Ramos (cell line): ENCODE measurements at regions not wholly inside any gene's neighbourhood (a gene's known extent, or its start where the extent isn't known, plus 50 kb on each side); places are given as distances from the start of the nearest gene placed in this dataset.

Experiments used
- in situ Hi-C: fragments of 300-500 bp; cut with MboI; formaldehyde crosslinking; loops from one replicate; pipeline ENCODE4 v1.14.3; 2022; ENCODE audit warnings: low sequenced_read_pairs; ENCODE audit not compliant: unreplicated experiment

DNA sequence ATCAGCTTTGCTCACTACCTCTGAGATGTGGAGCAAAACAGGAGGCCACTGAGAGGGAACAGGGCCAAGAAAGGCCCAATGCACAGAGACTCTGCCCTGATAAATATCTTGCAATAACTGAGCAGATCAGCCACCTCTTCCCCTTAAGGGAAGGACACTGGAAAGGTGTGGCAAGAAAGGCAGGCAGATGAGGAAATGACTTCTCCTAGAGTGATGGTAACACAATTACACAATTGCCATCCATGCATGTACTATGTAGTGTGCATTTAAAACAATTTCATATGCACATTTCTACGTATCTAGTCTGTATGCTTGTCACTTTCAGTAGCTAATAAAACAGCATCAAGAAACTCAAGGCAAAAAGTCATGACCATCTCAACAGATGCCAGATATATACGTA lies 322.5 kb downstream of the DRD1 start:
- in situ Hi-C loops, result no loop called here

- in situ Hi-C loops, result no loop called here
Measured at GRCh38 chr5:175120412-175120811, 323.6 kb downstream of the DRD1 start.

GRCh38 chr5:175118700-175119309 lies 325.2 kb downstream of the DRD1 start:
- in situ Hi-C loops, result no loop called here

GRCh38 chr5:175116466-175117048 lies 327.4 kb downstream of the DRD1 start:
- in situ Hi-C loops, result no loop called here

DNA sequence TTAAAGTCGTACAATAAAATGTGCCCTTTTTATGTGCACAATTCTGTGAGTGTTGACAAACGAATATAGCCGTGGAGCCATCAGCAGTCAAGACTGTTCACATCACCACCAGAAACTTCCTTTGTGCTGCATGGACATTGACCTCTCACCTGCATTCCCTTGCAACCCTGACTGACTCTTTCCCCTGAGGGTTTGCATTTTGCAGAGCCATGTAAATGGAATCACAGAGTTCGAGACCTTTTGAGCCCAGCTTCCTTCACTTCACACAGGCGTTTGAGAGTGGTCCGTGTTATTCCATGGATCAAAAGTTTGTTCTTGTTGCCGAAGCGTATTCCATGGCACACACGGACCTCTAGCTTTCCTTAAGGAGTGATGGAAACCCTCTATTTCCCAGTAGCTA lies 328.2 kb downstream of the DRD1 start:
- in situ Hi-C loops, result no loop called here

- in situ Hi-C loops, result no loop called here
Measured at GRCh38 chr5:175113947-175114346, 330.0 kb downstream of the DRD1 start.

- in situ Hi-C loops, result no loop called here
Measured at GRCh38 chr5:175109058-175109755, 334.8 kb downstream of the DRD1 start.

DNA sequence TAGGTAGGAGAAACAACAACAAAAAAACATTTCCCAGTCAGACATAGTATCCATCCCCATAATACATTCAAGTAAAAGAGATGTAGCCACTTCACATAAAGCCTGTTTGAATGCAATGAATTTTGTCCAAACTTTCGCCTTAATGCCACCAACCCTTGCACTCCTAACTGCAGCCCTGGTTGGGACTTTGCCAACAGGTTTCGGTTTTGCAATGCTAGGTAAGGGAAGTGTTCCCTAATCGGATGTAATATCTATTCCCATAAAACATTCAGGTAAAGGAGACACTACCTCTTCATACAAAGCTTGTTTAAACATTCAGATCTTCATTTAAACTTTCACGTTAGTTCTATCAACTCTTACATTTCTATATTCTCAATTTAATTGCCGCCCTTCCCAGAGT lies 336.1 kb downstream of the DRD1 start:
- in situ Hi-C loops, result no loop called here

GRCh38 chr5:175107028-175107588 lies 336.9 kb downstream of the DRD1 start:
- in situ Hi-C loops, result no loop called here

DNA sequence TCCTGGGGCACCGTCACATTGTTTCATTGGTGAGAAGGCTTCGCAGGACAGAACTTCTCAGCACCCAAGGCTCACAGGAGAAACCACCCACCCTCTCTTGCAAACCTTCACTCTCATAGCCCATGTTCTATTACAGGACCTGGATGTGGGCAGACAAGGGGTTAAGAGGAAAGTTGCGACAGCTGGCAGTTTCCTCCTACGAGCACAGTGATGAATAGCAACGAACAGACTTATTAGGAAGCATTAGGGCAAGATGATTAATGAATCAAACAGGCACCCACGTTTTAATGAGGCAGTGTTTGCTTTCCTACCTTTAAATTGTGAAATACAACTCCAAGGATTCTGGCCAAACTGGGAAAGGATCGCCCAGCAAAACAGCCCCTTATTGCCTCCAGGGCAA lies 339.3 kb downstream of the DRD1 start:
- in situ Hi-C loops, result no loop called here

GRCh38 chr5:175103746-175104145 lies 340.2 kb downstream of the DRD1 start:
- in situ Hi-C loops, result no loop called here

DNA sequence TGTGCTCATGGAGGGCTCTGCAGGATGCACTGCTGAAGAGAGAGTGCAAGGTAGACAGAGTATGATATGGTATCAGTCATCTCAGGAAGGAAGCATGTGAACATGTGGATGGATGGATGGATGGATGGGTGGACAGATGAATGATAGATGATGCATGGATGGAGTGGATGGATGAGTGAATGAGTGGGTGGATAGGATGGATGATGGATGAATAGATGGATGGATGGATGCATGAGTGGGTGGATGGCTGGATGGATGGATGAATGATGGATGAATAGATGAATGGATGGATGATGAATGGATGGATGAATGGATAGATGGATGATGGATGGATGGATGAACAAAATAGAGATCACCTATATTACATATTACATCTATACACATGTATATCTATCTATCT lies 341.3 kb downstream of the DRD1 start:
- in situ Hi-C loops, result no loop called here

GRCh38 chr5:175098301-175098700 lies 345.7 kb downstream of the DRD1 start:
- in situ Hi-C loops, result no loop called here

DNA sequence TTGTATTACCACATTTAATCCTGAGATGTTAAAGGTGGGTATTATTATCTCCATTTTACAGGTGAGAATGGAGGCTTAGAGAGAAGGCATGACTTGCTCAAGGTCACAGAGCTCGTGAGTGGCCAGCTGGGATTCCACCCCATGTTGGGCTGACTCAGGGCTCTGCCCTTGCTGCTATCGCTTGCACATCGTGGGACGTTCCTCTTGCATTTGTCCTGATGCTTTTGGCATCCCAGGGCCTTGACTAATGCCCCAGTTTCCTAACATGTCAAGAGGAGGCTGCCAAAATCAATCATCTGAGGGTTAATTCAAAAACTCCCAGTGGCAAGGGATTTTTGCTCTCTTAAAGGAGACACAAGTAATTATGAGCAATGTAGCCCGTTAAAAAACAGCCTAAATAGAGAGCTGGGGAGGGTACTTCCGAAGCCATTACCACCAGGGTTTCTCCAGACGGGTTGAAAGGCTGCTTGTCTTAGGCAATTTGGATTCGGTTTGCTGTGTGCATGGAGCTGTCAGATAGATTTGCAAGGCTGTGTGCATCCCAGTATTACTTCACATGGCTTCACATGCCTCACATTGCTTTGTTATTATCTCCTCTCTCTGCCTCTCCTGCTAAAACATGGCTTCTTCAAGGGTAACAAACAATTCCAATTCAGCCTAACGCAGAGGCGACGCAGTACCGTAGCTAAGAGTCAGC lies 347.4 kb downstream of the DRD1 start:
- in situ Hi-C loops, result no loop called here

DNA sequence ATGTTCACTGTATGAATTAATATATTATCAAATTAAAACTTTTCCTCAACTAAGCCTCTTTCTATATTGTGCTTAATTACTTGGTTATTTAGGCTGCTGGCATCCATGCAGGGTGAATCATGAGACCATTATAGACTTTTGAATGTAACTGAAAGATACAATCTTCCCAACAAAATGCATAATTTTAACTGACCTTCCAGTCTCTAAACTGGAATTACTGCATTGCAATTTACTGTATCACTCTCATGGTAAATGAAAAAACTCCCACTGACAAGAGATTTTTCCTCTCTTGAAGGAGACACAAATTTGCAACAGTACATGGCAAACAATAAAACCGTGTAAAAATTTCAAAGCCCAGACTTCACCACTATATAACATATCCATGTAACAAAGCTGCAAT lies 349.5 kb downstream of the DRD1 start:
- in situ Hi-C loops, result no loop called here

- in situ Hi-C loops, result no loop called here
Measured at GRCh38 chr5:175092691-175093090, 351.3 kb downstream of the DRD1 start.

GRCh38 chr5:175088963-175089362 lies 355.0 kb downstream of the DRD1 start:
- in situ Hi-C loops, result no loop called here

DNA sequence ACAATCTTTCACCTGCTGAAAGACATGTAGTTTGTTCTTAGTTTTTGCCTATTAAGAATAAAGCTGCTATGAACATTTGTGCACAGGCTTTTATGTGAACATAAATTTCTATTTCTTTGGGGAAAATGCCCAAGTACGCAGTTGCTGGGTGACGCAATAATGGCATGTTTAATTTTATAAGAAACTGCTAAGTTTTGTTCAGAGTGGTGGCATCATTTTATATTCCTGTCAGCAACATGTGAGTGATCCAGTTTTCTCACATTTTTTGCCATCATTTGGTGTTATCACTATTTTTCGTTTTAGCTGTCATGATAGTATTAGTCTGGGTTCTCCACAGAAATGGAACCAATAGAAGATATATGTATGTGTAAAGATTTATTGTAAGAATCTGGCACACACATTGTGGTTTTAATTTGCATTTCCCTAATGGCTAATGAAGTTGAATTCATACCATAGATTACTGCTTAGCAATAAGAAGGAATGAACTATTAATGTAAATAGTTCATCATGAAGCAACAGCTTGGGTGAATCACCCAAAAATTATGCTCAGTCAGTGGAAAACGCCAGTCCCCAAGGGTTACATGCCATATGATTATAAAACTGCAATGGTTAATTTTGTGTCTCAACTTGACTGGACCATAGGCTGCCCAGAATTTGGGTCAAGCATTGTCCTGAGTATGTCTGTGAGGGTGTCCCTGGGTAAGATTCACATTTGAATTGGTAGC lies 358.6 kb downstream of the MSX2 start:
- in situ Hi-C loops, result no loop called here

DNA sequence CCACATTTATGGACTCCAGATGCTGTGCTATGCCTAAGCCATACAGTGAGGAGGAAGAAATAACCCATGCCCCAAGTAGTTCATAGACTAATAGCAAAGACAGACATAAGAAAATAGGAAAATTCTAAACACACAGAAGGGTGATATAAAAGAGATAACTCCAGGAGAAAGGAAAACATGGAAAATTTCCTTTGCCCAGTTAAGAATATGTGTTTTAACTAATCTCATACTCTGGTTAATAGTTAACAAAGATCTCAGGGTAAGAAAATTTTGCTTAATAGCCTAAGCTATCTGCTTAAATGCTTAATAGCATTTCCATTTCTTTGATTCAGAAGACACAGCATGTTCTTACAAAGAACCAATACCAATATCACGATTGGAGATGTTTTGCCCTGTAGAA lies 358.0 kb downstream of the MSX2 start:
- in situ Hi-C loops, result no loop called here

DNA sequence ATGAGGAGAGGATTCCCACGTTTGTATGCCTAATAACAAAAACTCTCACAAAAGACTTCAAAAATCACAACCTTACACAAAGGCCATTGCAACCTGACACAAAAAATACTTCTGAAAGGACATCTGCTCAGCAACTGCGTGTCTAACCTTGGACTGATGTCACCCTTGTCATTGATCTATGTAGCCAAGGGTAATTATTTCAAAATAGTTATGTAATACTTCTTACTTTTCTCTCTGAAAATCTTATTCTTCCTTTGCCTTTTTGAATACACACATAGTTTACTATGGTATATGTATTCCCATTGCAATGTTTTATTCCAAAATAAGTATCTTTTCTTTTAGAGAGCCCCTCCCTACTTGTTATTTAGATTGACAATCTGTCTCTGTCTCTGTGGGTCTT lies 355.3 kb downstream of the MSX2 start:
- in situ Hi-C loops, result no loop called here
